ENCODE measurements at regions not wholly inside any gene's neighbourhood (a gene's known extent, or its start where the extent isn't known, plus 50 kb on each side); places are given as distances from the start of the nearest gene placed in this dataset.

GRCh38 chr11:129595038-129595962 lies 219.7 kb downstream of the BARX2 start:
- ChIA-PET POLR2A (no interaction called here), CTCF (no interaction called here)
- no peaks in the 10 kb centered on the region for H3K9me3 ChIP-seq (replicated peaks; ENCODE audit: control insufficient read depth, insufficient read depth, low read length)
- no peak overlapping the region for H3K9ac ChIP-seq (replicated peaks; ENCODE audit: extremely low read depth, insufficient read depth, low read length)
- no peak for FAIRE-seq
- no peak overlapping the region for H3K27ac ChIP-seq (ENCODE audit: insufficient read depth, low read depth, low read length)
- H3K4me2 ChIP-seq (ENCODE audit: insufficient read depth, low read length), result no peak overlapping the region
- no peak overlapping the region for H2AFZ ChIP-seq (ENCODE audit: low read depth, low read length)
- no peaks in the 10 kb centered on the region for H3K9me1 ChIP-seq (replicated peaks; ENCODE audit: control insufficient read depth, extremely low read depth, insufficient read depth, low read length)
- no peak for DNase-seq (ENCODE audit: low read depth, low spot score)
- H3K4me1 ChIP-seq (ENCODE audit: control insufficient read depth, extremely low read depth, insufficient read depth, low read length), result no peaks in the 10 kb centered on the region
- no peaks in the 10 kb centered on the region for H3K79me2 ChIP-seq (ENCODE audit: control insufficient read depth, insufficient read depth, low read length)
- no TSS peak for BruUV-seq (replicated peaks)
- dilution Hi-C loops (cut with MboI; ENCODE audit: extremely low pct_ligation_motif_present, low sequenced_read_pairs) (no loop called here), intact Hi-C loops (cut with micrococcal nuclease) (no loop called here)
- H3K4me3 ChIP-seq (replicated peaks in 1 of 3; ENCODE audit: insufficient read depth in 1 of 3, low read depth in 1 of 3, low read length in 3 of 3), result no peak overlapping the region
- no peaks in the 10 kb centered on the region for H4K20me1 ChIP-seq (replicated peaks; ENCODE audit: control insufficient read depth, extremely low read depth, insufficient read depth, low read length)
- H3K27me3 ChIP-seq (ENCODE audit: control insufficient read depth in 2 of 2, insufficient read depth in 2 of 2, low read length in 2 of 2), result no peaks in the 10 kb centered on the region
- H3K36me3 ChIP-seq (ENCODE audit: control insufficient read depth in 2 of 2, extremely low read depth in 1 of 2, insufficient read depth in 2 of 2, low read length in 2 of 2), result no peaks in the 10 kb centered on the region
- TF ChIP-seq FOS (IDR thresholded peaks at IDR 0.05; ENCODE audit: borderline replicate concordance, insufficient read depth, low read length) (no peak), CTCF (IDR thresholded peaks at IDR 0.05; ENCODE audit: extremely low read depth in 1 of 2, insufficient read depth in 1 of 2, low read depth in 1 of 2, low read length in 2 of 2) (no peak), POLR2AphosphoS5 (IDR thresholded peaks at IDR 0.05; ENCODE audit: insufficient read depth, low read depth, low read length) (no peak), EZH2 (IDR thresholded peaks at IDR 0.05; ENCODE audit: borderline replicate concordance, low read depth, low read length, severe bottlenecking) (no peak), GATA2 (IDR thresholded peaks at IDR 0.05; ENCODE audit: insufficient read depth, insufficient read length, low read depth, low read length) (no peak), MAX (IDR thresholded peaks at IDR 0.05; ENCODE audit: insufficient read depth, insufficient read length) (no peak), JUN (IDR thresholded peaks at IDR 0.05; ENCODE audit: borderline replicate concordance, insufficient read depth, insufficient read length, low read depth) (no peak), MYC (IDR thresholded peaks at IDR 0.05; ENCODE audit: low read depth, low read length) (no peak), POLR2A (IDR thresholded peaks at IDR 0.05; ENCODE audit: low read depth, low read length) (no peak)

Data from endothelial cell of umbilical vein (primary cell).